OCI-M1 (cell line): ENCODE measurements at regions not wholly inside any gene's neighbourhood (a gene's known extent, or its start where the extent isn't known, plus 50 kb on each side); places are given as distances from the start of the nearest gene placed in this dataset.
"Not testable (repeated sequence)": the region's sequence is repeated elsewhere in the genome, so short reads cannot be mapped to it uniquely, and the experiment has no call there.

Experiments
- DNase-seq: peaks from one replicate; lab custom pipeline; 2025; lab: John Stamatoyannopoulos, UW

GRCh38 chr17:64800987-64801386 lies 118.3 kb downstream of the LRRC37A3 start:
- not testable (repeated sequence) for DNase-seq

DNA sequence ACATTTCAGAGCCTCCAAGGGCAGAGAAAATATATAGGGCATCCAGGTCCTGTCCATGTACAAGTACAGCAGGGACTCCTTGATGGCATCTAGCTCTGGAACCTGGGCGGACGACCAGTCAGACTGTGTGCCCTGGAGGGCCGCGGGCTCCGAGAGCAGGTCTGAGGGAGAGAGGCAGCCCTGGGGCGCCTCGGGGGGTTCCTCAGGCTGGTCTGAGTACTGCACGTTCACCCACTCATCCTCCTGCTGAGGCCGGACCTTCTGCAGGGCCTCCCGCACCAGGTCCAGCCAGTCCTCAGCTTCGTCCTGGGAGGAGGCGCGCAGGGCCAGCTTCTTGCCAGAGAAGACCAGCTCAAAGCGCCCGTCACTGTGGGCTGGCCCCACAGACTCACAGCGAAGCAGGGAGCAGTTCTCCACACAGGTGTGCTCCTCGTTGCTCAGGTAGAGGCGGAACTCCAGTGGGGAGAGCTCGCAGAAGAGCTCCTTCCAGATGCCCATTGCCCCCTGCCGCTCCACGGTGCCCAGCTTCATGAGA lies 118.8 kb downstream of the LRRC37A3 start:
- DNase-seq = not testable (repeated sequence)

DNA sequence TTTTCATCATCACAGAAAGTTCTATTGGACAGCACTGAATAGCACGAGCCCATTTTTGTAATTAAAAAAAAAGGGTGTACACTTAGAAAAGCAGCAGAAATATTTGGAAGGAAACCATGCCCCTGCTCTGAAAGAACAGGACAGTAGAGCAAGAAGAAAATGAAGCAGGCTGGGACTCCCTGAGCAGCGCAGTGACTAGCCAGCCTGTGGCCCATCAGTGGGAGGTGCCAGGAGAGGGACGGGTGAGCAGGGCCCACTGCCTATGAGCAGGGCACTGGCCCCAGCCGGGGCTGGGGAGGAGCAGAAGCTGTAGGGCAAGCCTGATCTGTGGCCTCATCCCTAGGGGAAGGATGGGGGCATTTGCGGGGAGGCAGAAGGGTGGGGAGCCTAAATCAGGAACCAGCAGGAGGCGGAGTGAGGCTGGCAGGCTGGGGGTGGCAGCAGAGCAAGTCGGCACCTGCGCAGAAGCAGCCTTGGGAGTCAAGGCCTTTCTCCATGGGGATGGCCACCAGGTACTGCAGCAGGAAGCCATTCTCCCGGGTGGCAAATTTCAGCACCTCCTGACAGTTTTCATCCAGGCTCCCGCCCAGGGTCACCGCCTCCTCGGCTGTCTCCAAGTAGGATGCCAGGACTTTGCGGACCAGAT lies 119.6 kb downstream of the LRRC37A3 start:
- not testable (repeated sequence) for DNase-seq

DNA sequence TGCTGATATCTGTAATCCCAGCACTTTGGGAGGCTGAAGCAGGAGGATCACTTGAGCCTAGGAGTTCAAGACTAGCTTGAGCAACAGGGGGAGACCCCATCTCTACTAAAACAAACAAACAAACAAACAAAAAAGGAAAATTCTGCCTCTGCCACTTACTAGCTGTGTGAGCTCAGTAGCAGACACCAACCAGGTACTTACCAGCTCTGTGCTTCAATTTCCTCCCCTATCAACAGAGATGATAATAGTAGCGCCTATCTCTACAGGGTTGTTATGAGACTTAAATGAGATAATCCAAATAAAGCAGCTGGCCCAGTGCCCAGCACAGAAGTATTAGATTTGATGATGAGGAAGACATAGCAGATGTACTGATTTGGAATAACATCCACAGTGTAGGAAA lies 120.3 kb downstream of the LRRC37A3 start:
- not testable (repeated sequence) for DNase-seq

- not testable (repeated sequence) for DNase-seq
These were observed 120.8 kb downstream of the LRRC37A3 start for GRCh38 chr17:64798489-64798790.

GRCh38 chr17:64797746-64798488 lies 121.4 kb downstream of the LRRC37A3 start:
- not testable (repeated sequence) for DNase-seq

GRCh38 chr17:64795342-64795741 lies 123.9 kb downstream of the LRRC37A3 start:
- DNase-seq = not testable (repeated sequence)

GRCh38 chr17:64794548-64795274 lies 124.6 kb downstream of the LRRC37A3 start:
- not testable (repeated sequence) for DNase-seq

GRCh38 chr17:64794113-64794512 lies 125.2 kb downstream of the LRRC37A3 start:
- DNase-seq = not testable (repeated sequence)

DNA sequence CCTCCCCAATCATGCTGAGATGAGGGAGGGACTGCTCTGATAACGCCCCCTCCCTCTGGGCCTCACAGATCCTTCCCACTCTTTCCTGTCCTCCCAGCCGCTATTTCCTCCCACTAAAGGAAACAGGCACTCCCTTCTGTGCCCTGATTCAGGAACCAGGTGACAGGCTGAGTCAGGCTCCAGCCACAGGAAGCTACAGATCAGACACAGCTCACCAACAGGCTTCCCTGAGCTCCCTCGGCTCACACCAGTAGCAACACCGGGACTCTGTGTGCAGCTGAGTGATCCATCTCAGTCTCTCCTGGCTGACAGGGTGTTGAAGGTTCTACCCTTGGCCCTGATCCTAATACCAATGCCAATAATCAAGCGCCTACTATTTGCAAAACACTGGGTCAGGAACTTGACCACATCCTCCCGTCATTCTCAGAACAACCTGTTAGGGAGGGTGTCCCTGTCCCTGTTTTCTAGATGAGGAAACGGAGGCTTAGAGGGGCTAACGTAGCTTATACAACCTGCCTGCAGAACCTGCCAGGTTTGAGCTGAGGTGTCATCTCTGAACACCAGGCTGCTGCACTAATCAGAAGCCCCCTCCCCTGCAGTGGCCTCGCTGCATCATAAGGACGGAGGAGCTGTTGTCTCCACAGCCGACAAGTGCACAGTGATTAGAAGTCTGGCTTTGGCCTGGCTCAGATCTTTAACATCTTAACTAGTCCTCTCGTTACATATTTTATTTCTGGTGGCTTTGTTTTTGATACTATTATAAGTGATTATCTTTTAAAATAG lies 126.3 kb downstream of the LRRC37A3 start:
- not testable (repeated sequence) for DNase-seq

- not testable (repeated sequence) for DNase-seq
These were observed 127.0 kb downstream of the LRRC37A3 start for GRCh38 chr17:64792276-64792675.

- not testable (repeated sequence) for DNase-seq
These were observed 127.6 kb downstream of the LRRC37A3 start for GRCh38 chr17:64791691-64792090.

GRCh38 chr17:64791226-64791625 lies 128.1 kb downstream of the LRRC37A3 start:
- DNase-seq = not testable (repeated sequence)

DNA sequence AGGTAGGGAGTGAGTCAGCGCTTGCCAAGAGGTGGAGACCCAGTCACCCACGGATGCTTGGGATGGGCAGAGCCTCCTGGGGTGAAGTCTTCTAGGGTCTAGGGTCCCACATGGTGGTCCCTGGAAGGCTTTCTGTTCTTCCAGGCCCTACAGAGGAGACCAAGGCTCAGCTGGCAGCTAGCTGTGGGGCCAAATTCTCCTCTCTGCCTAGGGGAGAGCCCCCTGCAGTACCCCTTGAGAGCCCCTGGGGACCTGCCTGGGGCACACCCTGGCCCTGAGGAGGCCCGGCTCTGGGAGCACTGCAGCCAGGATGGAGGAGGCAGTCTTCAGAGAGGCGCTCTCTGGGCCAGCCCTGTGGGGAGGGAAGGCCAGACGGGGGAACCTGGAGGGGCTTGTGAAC lies 128.6 kb upstream of the SMURF2 start:
- not testable (repeated sequence) for DNase-seq

DNA sequence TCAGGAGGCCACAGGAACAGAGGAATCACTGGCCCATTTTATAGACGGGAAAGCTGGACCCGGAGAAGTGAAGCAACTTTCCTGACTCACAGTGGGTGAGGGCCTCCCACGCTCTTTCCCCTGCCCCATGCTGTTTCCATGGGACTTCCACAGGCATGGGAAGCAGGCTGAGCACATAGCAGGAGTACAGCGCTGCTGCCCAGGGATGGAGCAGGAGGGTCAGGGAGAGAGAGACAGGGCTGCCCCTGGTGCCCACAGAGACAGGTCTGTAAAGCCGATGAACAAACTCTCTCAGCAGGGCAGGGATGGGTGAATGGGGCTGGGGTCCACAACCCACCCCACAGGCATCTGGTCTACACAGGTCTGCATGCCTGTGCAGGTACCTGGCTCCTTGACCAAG lies 128.1 kb upstream of the SMURF2 start:
- DNase-seq = not testable (repeated sequence)

DNA sequence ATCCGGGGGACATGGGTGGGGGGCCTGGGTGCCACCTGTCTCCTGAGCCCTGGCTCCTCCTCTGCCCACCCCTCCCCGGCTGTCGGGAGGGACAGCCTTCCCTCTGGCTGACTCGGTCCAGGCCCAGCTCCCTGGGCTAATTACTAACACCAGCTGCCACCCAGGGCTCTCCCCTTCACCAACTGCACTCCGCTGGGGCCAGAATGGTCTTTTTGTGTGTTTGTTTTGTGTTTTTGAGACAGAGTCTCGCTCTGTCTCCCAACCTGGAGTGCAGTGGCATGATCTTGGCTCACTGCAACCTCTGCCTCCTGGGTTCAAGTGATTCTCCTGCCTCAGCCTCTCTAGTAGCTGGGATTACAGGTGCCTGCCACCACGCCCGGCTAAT lies 126.9 kb upstream of the SMURF2 start:
- not testable (repeated sequence) for DNase-seq

DNA sequence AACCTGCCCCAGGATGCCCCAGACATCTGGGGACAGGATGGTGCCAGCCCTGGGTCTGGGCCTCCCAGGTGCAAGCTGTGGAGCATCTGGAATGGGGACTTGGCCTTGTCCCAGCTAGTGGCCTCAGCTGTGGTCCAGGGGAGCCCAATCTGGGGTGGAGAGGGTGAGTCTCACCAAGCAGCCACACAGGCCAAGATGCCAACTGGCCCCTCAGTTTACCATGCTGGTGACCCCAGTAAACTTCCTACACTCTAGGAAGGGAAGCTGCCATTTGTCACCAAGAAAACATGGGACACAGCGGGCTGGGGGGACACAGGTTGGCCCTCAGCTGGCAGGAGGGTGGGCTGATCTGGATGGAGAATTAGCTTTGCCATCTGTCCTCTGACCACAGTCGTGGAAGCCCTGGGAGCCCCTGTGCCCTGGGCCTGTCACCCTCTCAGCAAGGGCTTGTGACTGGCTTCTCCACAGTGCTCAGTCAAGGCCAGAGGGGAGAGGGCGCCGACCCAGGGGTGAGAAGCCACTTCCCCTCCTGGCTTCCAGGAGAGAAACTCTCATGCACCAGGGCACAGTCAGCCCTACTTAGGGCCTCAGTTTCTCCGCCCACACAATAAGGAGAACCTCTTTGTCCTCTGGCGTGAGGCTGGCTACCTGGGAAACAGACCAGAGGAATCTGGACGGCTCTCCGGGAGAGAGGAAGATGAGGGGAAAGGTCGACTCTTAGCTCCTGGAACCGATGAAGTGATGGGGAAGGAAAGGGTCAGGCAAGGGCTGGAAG lies 126.4 kb upstream of the SMURF2 start:
- DNase-seq = no peak

GRCh38 chr17:64787921-64788271 lies 125.8 kb upstream of the SMURF2 start:
- DNase-seq = no peak

DNA sequence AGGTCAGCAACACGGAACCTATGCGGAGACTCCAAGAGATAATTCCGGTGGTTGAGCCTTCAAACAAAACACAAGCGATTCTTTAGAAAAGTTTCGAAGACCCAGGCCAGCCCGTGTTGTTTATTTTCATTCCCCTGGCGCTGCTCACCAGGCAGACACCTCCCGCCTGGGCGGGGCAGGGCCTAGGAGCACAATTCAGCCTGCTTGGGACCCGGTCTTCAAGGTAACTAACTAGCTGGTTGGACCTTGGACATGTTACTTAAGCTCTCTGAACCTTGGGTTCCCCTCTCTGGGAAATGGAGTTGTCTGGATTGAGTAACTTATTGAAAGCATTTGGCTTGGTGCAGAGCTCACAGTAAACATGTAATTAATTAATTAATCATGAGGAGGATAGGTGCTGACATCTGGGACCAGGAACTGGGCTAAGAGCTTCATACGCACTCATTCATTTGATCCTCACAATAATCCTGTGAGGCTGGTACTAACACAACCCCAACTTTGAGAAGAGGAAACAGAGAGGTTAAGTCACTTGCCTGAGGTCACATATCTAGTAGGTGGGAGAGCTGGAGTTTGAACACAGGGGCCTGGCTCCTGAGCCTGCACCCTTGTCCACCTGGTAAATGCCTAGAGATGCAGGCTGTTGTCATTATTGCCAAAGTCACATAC lies 125.3 kb upstream of the SMURF2 start:
- DNase-seq = no peak

DNA sequence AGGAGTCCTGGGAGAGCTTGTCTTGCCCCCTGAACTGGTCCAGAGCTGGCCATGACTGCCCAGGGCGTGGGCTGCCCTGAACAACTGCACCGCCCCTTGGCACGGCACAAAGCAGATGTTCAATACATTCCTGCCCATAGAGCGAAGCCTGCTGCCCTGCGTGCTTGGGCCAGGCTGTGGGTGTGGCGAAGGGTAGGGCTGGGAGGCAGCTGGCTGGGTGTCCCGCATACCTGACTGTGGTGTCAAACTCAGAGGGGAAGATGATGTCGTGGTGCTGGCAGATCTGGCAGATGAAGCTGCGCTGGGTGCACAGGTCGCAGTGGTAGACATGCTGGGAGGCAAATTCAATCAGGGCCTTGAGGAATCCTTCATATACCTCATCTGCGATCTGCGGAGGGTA lies 124.2 kb upstream of the SMURF2 start:
- DNase-seq = no peak

- DNase-seq = no peak
These were observed 122.9 kb upstream of the SMURF2 start for GRCh38 chr17:64785011-64785421.
